ENCODE measurements at regions not wholly inside any gene's neighbourhood (a gene's known extent, or its start where the extent isn't known, plus 50 kb on each side); places are given as distances from the start of the nearest gene placed in this dataset.
"Not testable (repeated sequence)": the region's sequence is repeated elsewhere in the genome, so short reads cannot be mapped to it uniquely, and the experiment has no call there.

GRCh38 chr2:125707611-125708010 lies 948.3 kb upstream of the GYPC start:
- no peak for DNase-seq (ENCODE audit: low spot score)

GRCh38 chr2:125710561-125710960 lies 945.4 kb upstream of the GYPC start:
- DNase-seq (ENCODE audit: low spot score) = no peak

- no peak for DNase-seq (ENCODE audit: low spot score)
These were observed 944.9 kb upstream of the GYPC start for GRCh38 chr2:125711075-125711474.

GRCh38 chr2:125713533-125713932 lies 942.4 kb upstream of the GYPC start:
- DNase-seq (ENCODE audit: low spot score) = no peak

GRCh38 chr2:125721072-125721721 lies 934.8 kb upstream of the GYPC start:
- DNase-seq (ENCODE audit: low spot score) = no peak

- peak; percentile 84 for DNase-seq (ENCODE audit: low spot score)
These were observed 925.0 kb upstream of the GYPC start for GRCh38 chr2:125730921-125731320.

- no peak for DNase-seq (ENCODE audit: low spot score)
These were observed 919.7 kb upstream of the GYPC start for GRCh38 chr2:125736306-125736705.

GRCh38 chr2:125745514-125745913 lies 910.4 kb upstream of the GYPC start:
- peak; percentile 53 for DNase-seq (ENCODE audit: low spot score)

- no peak for DNase-seq (ENCODE audit: low spot score)
These were observed 909.4 kb upstream of the GYPC start for GRCh38 chr2:125746321-125747164.

- DNase-seq (ENCODE audit: low spot score) = peak; percentile 26
These were observed 908.9 kb upstream of the GYPC start for GRCh38 chr2:125747165-125747425.

GRCh38 chr2:125756431-125756830 lies 899.5 kb upstream of the GYPC start:
- DNase-seq (ENCODE audit: low spot score) = no peak

GRCh38 chr2:125796784-125797183 lies 859.2 kb upstream of the GYPC start:
- no peak for DNase-seq (ENCODE audit: low spot score)

GRCh38 chr2:125797192-125797591 lies 858.8 kb upstream of the GYPC start:
- no peak for DNase-seq (ENCODE audit: low spot score)

GRCh38 chr2:125822746-125823145 lies 833.2 kb upstream of the GYPC start:
- DNase-seq (ENCODE audit: low spot score) = no peak

- DNase-seq (ENCODE audit: low spot score) = not testable (repeated sequence)
These were observed 830.2 kb upstream of the GYPC start for GRCh38 chr2:125825781-125826180.

- no peak for DNase-seq (ENCODE audit: low spot score)
These were observed 818.8 kb upstream of the GYPC start for GRCh38 chr2:125837128-125837527.

GRCh38 chr2:125837611-125838010 lies 818.3 kb upstream of the GYPC start:
- DNase-seq (ENCODE audit: low spot score) = no peak

- DNase-seq (ENCODE audit: low spot score) = no peak
These were observed 816.0 kb upstream of the GYPC start for GRCh38 chr2:125839945-125840344.

- no peak for DNase-seq (ENCODE audit: low spot score)
These were observed 813.9 kb upstream of the GYPC start for GRCh38 chr2:125842041-125842440.

- DNase-seq (ENCODE audit: low spot score) = no peak
These were observed 805.4 kb upstream of the GYPC start for GRCh38 chr2:125850541-125850940.

- DNase-seq (ENCODE audit: low spot score) = no peak
These were observed 803.6 kb upstream of the GYPC start for GRCh38 chr2:125852364-125852763.

GRCh38 chr2:125853626-125854025 lies 802.3 kb upstream of the GYPC start:
- no peak for DNase-seq (ENCODE audit: low spot score)

GRCh38 chr2:125855204-125855603 lies 800.8 kb upstream of the GYPC start:
- no peak for DNase-seq (ENCODE audit: low spot score)

All from kidney tubule cell (primary cell).